ENCODE measurements at regions not wholly inside any gene's neighbourhood (a gene's known extent, or its start where the extent isn't known, plus 50 kb on each side); places are given as distances from the start of the nearest gene placed in this dataset.

DNA sequence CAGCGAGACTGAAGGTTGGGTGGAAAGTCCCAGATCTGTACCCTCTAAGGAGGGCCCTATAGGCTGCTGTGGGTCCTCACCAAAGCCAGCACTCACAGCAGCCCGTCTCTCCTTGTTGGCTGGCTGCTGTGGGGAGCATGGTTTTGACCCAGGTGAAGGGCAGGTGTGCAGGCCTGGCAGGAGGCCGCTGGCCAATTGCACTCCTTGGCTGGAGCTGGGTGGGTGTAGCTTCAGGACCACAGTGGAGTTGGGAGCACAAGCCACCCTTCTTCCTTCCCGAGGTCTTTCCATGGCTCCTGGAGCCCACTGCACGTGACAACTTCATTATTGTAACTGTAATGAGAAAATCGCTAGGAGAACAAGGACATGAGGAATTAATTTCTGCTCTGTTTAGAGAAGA, 287.7 kb upstream of the FOXQ1 start:
- ATAC-seq, result no peak

DNA sequence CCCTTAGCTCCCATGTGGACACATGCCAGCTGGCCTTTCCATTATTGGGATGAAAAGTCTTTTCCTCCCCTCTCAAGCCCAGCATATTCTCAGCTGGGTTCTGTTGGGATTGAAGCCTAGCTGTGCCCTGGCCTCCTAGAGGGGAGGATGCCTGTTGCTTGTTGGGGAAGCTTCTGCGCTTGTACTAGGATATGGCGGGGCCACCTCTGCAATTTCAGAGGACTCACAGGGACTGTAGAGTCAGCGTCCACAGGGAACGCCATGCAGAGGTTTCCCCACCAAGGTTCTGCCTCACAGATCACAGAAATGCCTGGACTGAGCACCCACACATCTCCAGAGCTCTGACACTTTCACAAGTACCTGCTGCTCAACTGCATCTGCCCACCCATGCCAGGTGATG, 288.7 kb upstream of the FOXQ1 start:
- no peak for ATAC-seq

DNA sequence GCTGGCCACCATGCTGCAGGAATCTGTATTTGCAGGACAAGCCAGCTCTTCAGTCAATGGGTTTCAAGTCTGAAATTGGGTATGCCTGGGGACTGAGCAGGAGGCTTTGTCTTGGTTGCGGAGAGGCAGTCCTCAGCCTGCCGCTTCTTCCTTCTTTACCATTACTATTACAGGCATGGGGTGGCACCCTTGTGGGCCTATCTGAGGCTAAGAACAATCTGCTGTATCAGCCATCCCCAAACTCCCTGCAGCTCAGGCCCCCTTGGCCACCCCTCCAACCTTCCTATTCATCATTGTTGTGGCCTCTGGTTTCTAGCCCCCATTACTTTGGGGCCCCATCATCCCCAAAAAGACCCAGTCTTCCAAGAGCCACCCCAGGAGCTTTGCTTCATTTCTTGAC, 289.2 kb upstream of the FOXQ1 start:
- no peak for ATAC-seq

DNA sequence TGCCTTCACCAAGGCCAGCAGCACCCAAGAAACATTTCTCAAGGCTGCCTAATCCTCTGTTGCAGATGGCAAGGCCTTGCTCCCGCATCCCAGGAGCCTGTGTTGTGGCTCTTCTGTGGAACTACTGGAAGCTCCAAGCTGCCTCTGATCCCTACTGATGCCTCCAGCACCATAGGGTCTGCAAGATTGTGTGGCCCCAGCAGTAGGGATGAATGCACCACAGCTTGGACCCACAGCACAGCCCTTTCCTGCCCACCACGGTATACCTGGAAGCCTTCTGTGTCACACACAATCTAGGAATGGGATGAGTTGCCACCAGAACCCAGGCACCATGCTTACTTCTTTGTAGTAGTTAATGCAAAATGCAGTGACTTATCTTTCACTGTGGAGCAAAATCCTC, 291.1 kb upstream of the FOXQ1 start:
- ATAC-seq, result no peak

DNA sequence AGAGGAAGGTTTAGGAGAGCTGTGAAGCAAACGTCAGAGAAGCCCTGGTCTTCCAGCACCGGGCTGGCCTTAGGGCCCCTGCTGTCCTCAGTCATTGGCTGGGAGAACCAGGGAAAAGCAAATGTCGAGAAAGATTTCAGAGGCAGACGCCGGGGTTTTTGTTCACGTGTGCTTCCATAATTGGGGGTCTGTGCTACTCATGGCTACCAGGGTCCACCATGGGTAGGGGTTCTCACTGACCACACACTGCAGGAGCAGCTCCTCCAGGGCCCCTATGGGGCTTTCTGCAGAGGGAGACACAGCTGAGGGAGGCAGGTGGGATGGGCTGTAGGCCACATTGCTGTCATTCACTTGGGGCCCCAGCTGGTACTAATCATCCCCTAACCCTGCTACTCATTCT, 291.8 kb upstream of the FOXQ1 start:
- no peak for ATAC-seq

DNA sequence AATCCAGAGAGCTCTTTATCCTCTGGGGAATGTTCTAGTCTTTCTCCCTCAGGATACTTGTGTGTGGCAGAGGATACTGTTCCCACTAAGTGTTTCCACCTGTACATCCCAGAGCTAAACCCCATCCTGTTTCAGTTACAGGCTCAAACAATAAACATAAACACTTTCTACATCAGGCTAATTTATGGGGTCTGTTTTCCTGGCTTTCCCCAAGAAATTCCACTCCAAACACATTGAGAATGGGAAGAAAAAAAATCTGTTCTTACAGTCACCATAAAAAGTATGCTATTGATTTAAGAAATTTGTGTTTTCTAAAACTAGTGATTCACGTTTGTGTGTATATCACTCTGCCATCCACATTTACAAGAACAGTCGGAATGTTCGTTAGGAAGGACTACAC, 293.9 kb upstream of the FOXQ1 start:
- no peak for ATAC-seq

DNA sequence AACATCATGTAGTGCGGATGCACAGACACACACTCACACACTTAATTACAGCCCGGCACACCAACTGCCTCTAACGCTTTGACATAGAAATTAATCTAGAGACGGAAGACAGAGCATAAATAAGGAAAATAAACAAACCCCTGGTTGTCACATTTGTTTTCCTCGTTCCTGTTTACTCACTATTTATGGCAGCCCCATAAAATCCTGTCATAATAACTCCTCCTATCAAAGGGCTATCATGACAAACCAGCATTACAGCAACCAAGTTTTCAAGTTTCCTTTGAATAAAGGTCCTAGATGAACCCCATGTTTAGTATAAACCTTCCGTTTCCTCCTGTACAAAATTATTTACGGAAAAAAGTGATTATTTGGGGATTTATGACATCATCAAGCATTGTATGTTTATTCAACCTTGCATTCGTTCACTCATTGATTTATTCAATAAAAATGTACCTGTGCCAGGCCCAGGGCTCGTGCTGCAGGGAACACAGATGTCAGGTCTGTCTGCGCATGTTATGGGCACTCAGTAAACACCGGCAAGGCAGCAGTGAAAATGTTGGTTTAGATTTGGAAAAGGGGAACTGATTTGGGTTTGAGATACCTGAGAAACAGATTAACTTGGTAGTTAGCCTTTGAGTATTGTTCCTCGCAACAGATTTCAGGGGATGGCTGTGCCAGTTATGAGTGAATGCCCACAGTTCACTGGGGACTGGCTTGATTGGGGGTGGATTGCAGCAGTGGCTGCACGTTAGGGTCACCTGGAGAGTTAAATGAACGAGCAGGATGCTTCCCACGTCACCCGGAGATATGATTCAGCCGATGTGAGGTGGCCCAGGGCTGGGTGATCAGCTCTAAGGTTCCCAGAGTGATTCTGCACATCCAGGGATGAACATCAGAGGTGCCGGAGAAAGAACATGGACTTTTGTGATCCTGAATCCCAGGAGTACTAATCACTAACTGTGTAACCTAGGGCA, 295.3 kb upstream of the FOXQ1 start:
- ATAC-seq, result no peak

DNA sequence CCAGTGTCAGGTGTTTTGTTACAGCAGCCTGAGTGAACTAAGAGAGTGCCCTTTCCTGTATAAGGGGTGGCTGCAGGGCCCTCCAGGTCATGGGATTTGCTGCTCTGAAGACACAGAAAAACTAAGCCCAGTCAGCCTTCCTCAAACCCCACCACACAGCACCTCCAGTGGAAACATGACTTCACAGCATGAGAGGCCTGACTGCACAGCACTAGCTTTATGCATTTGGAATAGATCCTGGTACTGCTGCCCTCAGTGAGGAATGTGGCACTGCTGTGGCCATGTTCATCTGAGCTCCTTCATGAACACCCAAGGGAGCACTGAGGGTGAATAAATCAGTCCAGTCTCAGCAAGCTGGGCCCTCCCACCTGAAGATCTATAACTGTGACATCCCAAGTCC, 296.1 kb upstream of the FOXQ1 start:
- no peak for ATAC-seq

DNA sequence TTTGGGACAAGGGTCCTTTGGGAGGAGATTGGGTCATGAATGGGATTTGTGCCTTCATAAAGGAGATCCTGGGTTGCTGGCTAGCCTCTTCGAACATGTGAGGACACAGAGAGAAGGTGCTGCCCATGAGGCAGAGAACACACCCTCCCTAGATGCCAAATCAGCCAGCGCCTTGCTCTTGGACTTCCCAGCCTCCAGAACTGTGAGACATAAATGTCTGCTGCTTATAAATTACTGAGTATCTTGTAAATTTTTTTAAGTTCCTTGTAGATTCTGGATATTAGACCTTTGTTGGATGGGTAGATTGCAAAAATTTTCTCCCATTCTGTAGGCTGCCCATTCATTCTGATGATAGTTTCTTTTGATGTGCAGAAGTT, 297.5 kb upstream of the FOXQ1 start:
- ATAC-seq, result no peak

DNA sequence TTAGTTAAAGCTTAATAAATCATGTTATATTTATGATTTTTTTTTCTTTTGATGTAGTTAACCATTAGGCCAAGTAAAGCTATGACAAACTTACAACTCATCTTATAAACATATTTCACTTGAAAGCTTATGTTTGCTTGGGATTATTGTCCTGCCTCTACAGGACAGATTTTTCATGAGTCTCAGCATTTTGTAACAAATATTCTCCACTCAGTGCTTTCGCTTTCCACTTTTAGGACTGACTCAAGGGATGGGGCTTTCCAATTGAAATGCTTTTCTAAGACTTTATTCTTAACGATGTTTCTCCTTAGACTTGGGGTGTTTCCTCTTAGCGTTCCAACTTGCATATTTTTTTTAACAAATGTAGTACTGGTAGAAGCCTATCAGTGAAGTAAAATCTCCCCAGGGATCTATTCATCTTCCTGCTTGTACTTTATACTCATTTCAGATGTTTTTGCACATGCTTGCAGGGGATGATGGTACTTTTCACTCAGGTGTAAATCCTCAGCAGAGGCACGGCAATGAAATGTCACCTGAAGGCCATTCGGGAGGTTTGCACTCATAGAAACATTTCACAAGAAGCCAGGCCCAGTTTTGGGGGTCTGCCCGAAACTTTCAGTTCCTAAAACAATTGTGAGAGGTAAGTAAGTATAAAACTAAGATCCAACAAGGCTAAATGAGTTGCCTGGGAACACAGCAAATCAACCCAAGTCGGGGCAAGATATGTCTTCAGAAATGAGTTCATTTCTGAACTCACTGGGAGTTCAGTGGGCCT, 298.1 kb upstream of the FOXQ1 start:
- ATAC-seq, result no peak

DNA sequence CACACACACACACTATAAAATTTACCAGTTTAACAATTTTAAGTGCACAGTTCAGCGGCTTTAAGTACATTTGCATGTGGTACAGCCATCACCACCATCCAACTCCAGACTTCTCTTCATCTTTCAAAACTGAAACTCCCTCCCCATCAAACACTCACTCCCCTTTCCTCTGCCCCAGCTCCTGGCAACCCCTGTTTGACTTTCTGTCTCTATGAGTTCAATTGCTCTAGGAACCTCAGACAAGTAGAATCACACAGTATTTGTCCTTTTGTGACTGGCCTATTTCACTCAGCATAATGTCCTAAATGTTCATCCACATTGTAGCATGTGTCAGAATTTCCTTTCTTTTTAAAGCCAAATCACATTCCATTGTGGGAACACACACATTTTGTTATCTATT, 302.8 kb upstream of the FOXQ1 start:
- no peak for ATAC-seq

DNA sequence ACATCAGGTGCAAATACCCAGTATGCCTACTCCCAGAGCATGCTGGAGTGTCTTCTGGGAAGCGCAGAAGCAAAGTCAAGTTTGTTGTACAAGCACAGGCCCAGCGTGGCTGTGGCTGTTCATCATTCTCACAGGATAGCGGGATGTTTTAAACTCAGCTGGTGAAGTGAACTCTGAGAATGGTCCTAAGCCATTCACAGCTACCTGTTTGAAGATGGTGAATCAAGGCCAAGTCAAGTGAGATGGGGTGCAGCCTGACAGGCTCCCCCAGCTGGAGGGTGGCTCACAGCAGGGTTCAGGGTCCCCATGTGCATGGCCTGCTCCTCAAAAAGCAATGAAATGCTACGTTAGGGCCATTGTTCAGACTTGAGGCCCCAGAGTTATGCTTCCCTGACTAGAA, 304.7 kb upstream of the FOXQ1 start:
- no peak for ATAC-seq

DNA sequence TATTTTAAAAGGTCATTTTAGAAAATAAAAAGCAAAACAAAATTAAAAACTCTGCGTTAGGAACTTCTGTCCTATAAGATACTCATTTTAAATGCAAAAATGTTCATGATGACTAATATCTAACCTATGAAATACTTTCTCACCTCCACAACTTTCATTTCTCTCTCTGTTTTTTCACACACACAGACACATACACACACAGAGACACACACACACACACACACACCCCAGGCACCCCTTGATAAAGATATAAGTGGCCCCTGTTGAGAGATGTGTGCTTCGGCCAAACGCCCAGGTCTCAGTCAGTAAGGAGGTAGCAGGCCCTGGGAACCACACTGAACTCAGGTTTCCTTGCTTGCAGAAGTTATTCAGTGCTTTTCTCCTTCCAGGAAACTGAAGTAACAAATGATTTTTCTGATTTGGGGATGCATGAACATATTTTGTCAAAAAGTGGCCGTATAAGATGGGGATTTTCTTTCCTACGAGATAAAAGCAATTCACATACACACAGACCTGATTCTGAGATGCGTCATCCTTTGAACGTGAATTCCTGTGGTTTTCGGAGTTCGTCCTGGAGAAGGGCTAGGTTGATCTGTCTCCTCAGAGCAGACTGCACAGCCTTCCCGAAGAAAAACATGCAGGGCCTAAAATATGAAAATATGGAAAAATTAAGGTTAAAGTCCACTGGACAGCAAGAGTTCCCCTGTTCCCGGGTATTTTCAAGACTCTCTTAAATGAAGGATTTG, 306.8 kb upstream of the FOXQ1 start:
- no peak for ATAC-seq

DNA sequence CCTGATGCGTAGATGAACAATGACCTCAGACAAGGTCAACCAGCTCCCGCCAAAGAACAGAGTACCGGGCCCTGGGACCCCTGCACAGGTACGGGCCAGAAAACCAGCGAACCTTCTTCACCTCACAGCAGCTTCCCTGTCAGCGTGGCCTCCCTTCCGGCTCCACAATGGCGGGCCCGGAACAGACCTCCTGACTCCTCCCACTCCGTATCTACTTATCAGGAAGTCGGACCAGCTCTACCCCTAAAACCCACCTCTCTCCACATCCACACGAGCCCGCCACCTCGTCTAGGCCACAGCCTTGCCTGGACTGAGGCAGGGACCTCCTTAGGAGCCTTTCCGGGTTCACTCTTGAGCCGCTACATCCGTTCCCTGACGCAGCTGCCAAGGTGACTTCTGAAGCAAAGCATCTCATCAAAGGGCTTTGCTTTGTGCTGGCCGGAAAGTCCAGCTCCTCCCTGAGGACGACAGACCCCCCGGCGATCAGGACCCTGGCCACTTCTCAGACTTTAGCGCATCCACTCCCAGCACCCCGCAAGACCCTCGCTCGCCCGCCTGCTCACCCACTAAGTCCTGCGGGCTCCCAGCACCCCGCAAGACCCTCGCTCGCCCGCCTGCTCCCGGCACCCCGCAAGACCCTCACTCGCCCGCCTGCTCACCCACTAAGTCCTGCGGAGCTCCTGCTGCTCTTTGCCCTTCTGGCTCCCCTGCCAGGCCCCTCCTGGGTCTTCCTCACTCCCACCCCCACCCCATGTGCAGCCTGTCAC, 308.3 kb upstream of the FOXQ1 start:
- no peak for ATAC-seq

DNA sequence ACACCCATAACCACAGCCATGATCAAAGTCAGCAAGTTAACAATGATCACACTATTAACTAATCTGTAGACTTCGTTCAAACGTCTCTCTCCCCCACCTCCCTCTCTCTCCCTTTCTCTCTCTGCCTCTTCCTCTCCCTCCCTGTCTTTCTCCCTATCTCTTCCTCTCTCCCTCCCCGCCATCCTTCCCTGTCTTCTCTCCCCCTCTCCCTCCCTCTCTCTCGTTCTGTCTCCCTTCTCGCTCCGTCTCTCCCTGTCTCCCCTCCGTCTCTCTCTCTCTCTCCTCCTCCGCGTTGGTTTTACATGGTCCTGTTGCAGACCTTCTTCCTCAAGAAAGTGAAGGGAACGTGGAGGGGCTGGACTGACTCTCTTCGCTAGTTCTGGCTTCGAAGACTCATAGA, 308.9 kb upstream of the FOXQ1 start:
- no peak for ATAC-seq

DNA sequence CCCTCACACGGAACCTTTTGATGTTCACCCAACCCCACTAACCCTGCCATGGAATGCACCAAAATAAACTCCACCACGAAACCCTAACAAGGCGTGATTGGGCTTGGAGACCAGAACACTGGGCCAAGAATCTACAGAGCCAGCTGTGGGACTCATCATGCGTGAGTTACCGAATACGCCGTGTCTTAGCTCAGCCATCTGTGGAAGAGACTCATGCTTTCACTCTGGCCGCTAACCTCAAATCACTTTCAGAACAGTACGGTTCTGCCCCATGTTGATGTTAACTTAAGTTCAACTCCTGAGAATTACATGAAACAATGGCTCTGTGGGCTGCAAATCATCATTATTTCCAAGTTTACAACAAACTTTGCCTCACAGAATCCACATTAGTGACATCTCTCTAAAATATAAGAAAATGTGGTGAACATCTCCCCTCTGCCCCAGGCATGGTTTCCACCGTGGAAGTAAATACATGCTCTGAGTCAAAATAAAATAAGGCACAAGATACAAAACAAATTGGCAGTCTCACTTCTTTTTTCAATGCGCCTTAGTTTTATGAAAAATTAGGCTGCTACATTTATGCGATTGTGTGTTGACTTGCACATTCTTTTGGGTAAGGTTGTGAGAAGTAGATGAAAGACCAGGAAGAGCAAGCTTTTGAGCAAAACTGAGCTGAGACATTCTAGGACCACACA, 308.9 kb upstream of the EXOC2 start:
- ATAC-seq, result no peak

DNA sequence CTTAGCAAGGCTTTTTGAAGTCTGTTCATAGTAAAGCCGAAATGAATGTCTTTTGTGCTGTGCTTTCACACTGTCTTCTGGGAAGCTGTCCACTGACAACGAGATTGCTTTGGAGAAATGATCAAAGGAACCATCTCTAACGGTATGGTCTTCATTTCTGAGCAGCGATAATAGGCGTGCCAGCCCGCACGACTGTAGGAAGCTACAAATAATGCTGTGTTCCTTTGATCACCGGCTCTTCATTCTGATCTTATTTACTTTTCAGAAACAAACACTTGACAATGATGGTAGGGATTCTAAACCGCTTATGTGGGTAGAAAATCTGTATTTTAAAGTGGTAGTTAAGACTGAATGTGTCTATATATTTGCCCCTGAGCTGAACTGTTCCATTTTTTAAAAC, 306.6 kb upstream of the EXOC2 start:
- no peak for ATAC-seq

DNA sequence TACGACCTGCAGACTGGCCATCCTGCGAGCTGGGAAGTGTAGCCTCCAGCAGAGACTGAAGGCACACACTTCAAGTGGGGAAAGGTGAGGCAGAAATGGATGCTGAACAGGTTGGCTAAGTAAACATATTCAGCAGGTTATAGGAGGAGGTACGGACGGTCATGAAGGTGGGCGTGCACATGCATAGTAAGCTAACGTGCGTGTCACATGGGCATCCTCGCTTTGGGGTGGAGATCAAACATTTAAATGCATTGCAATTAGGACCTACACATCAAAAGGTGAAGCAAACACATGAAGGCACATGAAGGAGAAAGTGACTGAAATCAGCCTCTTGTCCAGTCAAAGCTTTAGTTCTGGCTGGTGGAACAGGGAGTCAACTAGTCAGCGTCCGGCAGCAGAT, 305.6 kb upstream of the EXOC2 start:
- ATAC-seq, result no peak

DNA sequence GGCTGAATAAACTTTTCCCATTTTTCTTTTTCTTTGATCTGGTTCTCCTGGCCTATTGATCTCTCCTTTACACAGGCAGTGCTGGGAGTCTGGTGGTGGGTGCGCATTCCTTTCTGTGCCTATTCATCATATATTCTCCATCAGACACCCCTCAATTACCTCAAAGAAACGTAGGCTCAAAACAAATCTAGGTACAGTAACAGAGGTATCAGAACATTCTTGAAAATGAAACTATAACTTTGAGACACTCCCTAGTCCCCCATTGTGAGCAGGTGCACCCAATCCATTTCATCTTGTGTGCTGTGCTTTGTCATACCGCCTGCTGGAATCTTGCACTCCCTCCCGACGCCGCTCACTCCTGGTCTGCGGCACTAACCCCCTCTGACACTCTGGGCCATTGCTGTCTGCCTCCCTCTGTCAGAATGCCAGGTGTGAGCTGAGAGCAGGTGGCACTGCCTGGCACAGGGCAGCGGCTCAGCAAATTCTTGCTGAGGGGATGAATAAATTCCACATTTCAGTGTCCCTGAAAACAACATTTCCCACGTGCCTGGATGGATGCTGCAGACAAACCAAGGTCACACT, 303.4 kb upstream of the EXOC2 start:
- ATAC-seq, result no peak

DNA sequence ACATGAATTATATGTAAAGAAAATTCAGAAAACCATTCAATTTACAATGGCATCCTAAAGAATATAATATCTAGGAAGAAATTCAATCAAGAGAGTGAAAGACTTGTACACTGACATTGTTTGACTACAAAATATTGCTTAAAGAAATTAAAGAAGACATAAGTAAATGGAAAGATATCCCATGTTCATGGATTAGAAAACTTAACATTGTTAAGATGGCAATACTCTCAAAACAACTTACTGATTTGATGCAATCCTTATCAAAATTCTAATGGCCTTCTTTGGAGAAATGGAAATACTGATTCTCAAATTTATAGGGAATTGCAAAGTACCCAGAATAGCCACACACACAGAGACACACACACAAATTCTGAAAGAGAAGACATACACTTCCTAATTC, 298.3 kb upstream of the EXOC2 start:
- no peak for ATAC-seq

DNA sequence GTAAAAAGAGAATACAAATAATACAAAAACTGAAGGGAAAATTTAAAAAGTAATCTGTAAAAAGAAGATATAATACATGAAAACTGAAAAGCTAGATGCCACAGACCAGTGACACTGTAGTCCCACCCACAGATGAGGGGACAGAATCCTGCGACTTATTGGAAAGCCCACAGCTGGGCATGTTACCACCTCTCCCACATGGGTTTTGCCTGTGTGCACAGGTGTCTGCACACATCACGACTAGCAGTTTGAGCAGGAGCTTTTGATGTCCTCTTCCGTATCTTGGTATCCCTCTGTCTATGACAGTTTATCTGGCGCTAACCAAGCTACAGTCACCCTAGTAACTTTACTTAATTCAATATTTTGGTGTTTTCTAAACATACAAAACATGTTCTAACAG, 291.1 kb upstream of the EXOC2 start:
- ATAC-seq, result no peak

Measured in activated CD4-positive, CD25-positive, alpha-beta regulatory T cell treated with anti-CD3 and anti-CD28 coated beads, Interleukin-2, amount 50 U/mL, for 24 hours (primary cell).